ENCODE measurements at regions not wholly inside any gene's neighbourhood (a gene's known extent, or its start where the extent isn't known, plus 50 kb on each side); places are given as distances from the start of the nearest gene placed in this dataset.

DNA sequence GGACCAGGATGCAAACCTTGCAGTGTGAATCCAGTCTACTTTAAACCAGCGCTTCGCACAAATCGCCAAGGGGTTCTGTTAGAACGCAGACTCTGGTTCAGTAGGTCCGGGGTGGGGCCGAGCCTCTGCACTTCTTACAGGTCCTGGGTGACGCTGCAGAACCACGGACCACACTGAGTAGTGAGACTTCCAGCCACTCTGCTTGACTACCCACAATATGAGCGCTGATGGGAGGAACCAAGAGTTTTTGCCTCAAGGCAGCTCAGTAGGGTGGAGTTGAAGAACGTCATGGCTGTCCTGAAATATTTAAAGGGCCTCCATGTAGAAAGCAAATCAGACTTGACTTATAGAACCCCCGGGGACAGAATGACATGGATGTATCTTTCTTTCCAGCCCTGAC, 138.0 kb upstream of the CRY1 start:
- Mint-ChIP-seq H3K27me3 (ENCODE audit: low read depth) (peaks cover 18% of the 10 kb centered on the region), H3K4me3 (ENCODE audit: low read depth) (no peak overlapping the region), H3K27ac (no peak overlapping the region), H3K4me1 (ENCODE audit: low read depth) (no peaks in the 10 kb centered on the region), H3K9me3 (no peaks in the 10 kb centered on the region), H3K36me3 (ENCODE audit: low read depth) (no peaks in the 10 kb centered on the region)
- intact Hi-C loops (cut with micrococcal nuclease), result no loop called here
- DNase-seq (ENCODE audit: low spot score), result no peak

DNA sequence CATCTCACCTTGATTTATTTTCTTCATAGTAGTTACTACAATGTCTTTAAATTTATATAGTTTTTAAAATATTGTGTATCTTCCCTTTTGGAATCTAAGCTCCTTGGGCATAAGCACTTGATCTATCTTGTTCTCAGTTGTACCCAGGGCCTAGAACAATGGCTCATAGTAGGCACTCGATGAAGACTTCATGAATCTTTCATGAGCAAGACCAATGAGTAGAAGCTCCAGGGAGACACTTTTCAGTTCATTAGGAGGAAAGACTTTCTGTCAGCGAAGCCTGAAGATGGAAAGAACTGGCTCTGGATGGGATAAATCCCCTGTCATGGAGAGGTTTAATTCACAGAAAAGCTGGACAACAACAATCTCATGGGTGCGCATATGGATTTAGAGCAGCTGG, 140.2 kb upstream of the CRY1 start:
- H3K4me3 Mint-ChIP-seq (ENCODE audit: low read depth), result no peak overlapping the region
- no peaks in the 10 kb centered on the region for H3K36me3 Mint-ChIP-seq (ENCODE audit: low read depth)
- no peak for DNase-seq (ENCODE audit: low spot score)
- no peaks in the 10 kb centered on the region for H3K9me3 Mint-ChIP-seq
- peaks cover 7% of the 10 kb centered on the region for H3K4me1 Mint-ChIP-seq (ENCODE audit: low read depth)
- intact Hi-C loops (cut with micrococcal nuclease), result no loop called here
- H3K27ac Mint-ChIP-seq, result no peak overlapping the region
- peaks cover 12% of the 10 kb centered on the region for H3K27me3 Mint-ChIP-seq (ENCODE audit: low read depth)

DNA sequence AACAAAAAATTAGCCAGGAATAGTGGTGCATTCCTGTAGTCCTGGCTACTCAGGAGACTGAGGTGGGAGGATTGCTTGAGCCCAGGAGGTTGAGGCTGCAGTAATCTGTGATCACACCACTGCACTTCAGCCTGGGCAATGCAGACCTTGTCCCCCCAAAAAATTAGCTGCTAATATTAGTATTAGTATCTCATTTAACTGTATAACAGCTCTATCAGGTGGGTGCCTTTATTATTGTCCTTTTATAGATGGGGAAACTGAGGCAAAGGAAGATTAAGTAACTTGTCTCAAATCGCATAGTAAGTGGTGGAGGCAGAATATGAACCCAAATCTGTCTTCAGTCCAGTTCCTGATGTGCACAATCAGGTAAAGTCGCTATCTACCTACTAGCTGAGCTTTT, 142.3 kb upstream of the CRY1 start:
- Mint-ChIP-seq H3K27me3 (ENCODE audit: low read depth) (peaks cover 3% of the 10 kb centered on the region), H3K9me3 (no peaks in the 10 kb centered on the region), H3K4me1 (ENCODE audit: low read depth) (peaks cover 7% of the 10 kb centered on the region), H3K27ac (no peak overlapping the region), H3K36me3 (ENCODE audit: low read depth) (no peaks in the 10 kb centered on the region), H3K4me3 (ENCODE audit: low read depth) (no peak overlapping the region)
- intact Hi-C loops (cut with micrococcal nuclease), result no loop called here
- no peak for DNase-seq (ENCODE audit: low spot score)

DNA sequence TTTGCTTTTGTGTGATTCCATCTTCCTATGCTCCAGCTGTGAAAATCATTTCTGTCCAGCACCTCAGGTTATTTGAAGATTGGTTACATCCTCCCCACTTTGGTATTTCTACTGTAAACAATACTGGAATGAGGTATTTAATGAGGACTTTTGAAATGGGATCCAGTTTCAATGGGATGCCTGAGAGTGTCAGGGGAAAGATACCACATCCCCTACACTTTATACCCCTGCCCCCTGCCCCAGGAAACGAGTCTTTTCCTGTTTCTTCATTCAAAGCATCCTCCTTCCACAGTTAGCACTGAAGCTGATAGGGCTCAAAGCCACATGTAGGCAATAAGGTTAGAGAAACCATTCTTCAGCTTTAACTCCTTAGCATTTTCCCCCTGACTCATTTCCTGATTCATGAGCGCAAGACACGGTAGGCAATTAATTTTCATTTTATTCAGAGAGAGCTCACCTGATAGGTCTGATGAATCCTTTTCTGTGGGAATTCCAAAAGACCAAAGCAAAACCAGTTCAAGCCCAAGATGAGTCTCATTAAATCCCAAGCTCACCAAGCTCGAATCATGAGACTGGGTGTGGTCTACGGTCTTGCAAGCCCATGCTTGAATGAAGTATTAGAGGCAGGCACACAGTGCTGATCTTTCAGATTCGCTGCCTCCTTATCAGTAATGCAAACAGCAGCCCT, 143.6 kb upstream of the CRY1 start:
- Mint-ChIP-seq H3K4me3 (ENCODE audit: low read depth) (no peak overlapping the region), H3K4me1 (ENCODE audit: low read depth) (peaks cover 7% of the 10 kb centered on the region), H3K36me3 (ENCODE audit: low read depth) (no peaks in the 10 kb centered on the region), H3K27ac (no peak overlapping the region), H3K9me3 (no peaks in the 10 kb centered on the region), H3K27me3 (ENCODE audit: low read depth) (peaks cover 3% of the 10 kb centered on the region)
- intact Hi-C loops (cut with micrococcal nuclease), result no loop called here
- DNase-seq (ENCODE audit: low spot score), result no peak

DNA sequence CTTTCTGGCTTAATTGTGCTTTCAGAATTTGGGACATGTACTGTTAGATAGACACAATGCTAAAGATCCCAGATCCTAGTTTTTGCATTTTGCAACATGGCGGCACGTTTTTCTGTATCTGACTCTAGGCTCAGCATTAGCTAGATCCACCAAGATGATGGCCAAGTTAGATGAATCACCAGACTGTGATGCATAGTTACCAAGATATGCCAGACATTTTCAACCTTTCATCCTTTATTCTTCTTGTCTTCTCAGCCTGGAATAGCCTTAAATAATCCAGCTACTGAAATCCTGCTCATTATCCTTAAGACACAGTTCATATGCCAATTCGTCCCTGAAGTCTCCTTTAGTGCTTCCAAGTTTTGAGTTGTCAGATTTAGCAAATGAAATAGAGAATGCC, 144.9 kb upstream of the CRY1 start:
- peaks cover 7% of the 10 kb centered on the region for H3K4me1 Mint-ChIP-seq (ENCODE audit: low read depth)
- no peaks in the 10 kb centered on the region for H3K9me3 Mint-ChIP-seq
- peaks cover 13% of the 10 kb centered on the region for H3K27me3 Mint-ChIP-seq (ENCODE audit: low read depth)
- intact Hi-C loops (cut with micrococcal nuclease), result no loop called here
- no peak overlapping the region for H3K27ac Mint-ChIP-seq
- no peaks in the 10 kb centered on the region for H3K36me3 Mint-ChIP-seq (ENCODE audit: low read depth)
- H3K4me3 Mint-ChIP-seq (ENCODE audit: low read depth), result no peak overlapping the region
- DNase-seq (ENCODE audit: low spot score), result no peak

DNA sequence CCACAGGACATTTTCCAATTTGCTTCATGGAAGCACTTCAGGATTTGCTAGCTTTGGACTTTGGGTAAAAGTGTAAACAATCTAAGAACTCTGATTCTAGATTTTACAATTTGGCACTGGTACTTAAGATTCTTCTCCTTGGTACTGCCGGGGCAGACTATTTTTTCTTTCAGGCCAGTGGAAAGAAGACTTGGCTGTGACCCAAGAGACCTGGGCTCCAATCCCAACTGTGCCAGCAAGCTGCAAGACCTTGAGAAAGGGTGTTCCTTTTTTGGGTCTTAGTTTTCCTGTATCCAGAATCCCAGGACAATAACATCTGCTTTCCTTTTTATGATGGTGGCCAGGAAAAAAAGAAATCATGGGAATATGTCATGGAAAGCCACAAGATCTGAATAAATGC, 148.1 kb upstream of the CRY1 start:
- Mint-ChIP-seq H3K4me3 (ENCODE audit: low read depth) (no peak overlapping the region), H3K27me3 (ENCODE audit: low read depth) (peaks cover 27% of the 10 kb centered on the region), H3K27ac (no peak overlapping the region), H3K9me3 (no peaks in the 10 kb centered on the region), H3K4me1 (ENCODE audit: low read depth) (peaks cover 7% of the 10 kb centered on the region), H3K36me3 (ENCODE audit: low read depth) (no peaks in the 10 kb centered on the region)
- no peak for DNase-seq (ENCODE audit: low spot score)
- intact Hi-C loops (cut with micrococcal nuclease), result no loop called here

DNA sequence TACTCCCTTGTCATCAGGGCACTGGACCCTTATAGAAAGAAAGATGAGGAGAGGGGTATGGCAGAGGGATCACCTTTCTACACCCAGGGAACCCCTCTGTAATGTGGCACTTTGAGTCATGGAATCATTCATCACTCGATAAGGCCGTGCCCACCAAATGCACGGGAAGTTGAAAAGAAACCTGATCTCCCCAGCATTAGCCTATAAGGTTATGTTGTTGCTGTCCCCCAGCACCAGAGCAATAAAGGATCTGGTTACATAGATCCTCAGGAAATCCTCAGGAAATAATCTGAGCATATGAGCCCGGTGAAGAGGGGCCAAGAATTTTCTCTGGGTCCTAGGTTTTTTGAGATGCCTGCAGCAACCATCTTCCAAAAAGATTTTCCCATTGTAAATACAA, 148.8 kb upstream of the CRY1 start:
- DNase-seq (ENCODE audit: low spot score), result no peak
- Mint-ChIP-seq H3K4me3 (ENCODE audit: low read depth) (no peak overlapping the region), H3K27ac (no peak overlapping the region), H3K27me3 (ENCODE audit: low read depth) (peaks cover 27% of the 10 kb centered on the region), H3K36me3 (ENCODE audit: low read depth) (no peaks in the 10 kb centered on the region), H3K9me3 (no peaks in the 10 kb centered on the region), H3K4me1 (ENCODE audit: low read depth) (peaks cover 2% of the 10 kb centered on the region)
- intact Hi-C loops (cut with micrococcal nuclease), result no loop called here

DNA sequence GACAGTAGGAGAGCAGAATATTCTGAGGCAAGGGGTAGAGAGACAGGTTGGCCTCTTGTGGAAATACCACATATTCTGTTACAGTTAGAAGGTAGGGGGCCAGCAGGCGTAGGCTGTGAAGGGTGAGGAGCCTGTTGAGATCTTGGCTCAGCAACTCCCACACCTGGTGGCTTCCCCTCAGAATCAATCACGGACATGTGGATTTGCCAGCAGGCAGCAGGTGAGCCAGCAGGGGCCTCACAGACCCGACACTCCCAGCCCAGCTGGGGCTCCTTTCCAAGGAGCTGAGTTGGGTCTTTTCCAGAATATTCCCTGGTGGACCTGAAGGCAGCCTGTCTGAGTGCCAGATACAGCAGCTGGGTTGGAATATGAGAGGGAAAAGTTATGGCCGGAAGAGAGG, 150.0 kb upstream of the CRY1 start:
- intact Hi-C loops (cut with micrococcal nuclease), result no loop called here

DNA sequence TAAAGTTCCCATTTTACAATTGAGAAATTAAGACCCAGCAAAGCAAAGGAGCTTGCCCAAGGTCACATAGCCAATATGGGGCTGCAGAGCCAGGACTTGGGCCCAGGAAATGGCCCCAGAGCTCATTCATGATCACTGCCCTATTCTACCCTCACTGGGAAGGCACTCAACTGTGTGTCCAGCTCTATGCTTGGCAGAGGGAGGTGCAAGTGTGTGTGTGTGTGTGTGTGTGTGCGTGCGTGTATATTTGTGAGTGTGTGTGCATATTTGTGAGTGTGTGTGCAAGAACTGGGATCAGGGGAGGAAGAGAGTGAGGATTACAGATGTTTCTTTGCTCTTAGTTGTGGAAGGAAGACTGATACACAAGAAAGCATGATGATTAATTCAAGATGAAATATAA, 151.2 kb upstream of the CRY1 start:
- no peak for DNase-seq (ENCODE audit: low spot score)
- H3K27ac Mint-ChIP-seq, result no peak overlapping the region
- intact Hi-C loops (cut with micrococcal nuclease), result no loop called here
- no peak overlapping the region for H3K4me3 Mint-ChIP-seq (ENCODE audit: low read depth)
- peaks cover 27% of the 10 kb centered on the region for H3K27me3 Mint-ChIP-seq (ENCODE audit: low read depth)
- H3K9me3 Mint-ChIP-seq, result no peaks in the 10 kb centered on the region
- no peaks in the 10 kb centered on the region for H3K36me3 Mint-ChIP-seq (ENCODE audit: low read depth)
- no peaks in the 10 kb centered on the region for H3K4me1 Mint-ChIP-seq (ENCODE audit: low read depth)

More for the DNA sequence above, 150.0 kb upstream of the CRY1 start:
- H3K27ac Mint-ChIP-seq, result no peak overlapping the region
- H3K4me3 Mint-ChIP-seq (ENCODE audit: low read depth), result no peak overlapping the region
- H3K36me3 Mint-ChIP-seq (ENCODE audit: low read depth), result no peaks in the 10 kb centered on the region
- H3K9me3 Mint-ChIP-seq, result no peaks in the 10 kb centered on the region
- peaks cover 27% of the 10 kb centered on the region for H3K27me3 Mint-ChIP-seq (ENCODE audit: low read depth)
- no peaks in the 10 kb centered on the region for H3K4me1 Mint-ChIP-seq (ENCODE audit: low read depth)
- DNase-seq (ENCODE audit: low spot score), result no peak

DNA sequence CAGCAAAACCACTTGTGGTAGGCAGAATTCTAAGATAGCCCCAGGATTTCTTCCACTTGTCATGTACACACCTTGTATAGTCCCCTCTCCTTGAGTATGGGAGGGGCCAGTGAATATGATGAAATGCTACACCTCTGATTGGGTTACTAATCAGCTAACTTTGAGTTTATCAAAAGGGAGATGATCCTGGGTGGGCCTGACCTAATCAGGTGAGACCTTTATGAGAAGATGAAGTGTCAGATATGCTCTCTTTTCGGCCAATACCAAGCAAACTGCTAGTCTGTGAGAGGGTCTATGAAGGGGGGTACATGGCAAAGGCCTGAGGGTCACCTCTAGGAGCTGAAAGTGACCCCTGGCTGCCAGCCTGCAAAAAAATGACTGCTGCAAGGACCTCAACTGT, 154.3 kb upstream of the CRY1 start:
- no peak overlapping the region for H3K27ac Mint-ChIP-seq
- no peak overlapping the region for H3K4me3 Mint-ChIP-seq (ENCODE audit: low read depth)
- intact Hi-C loops (cut with micrococcal nuclease), result no loop called here
- peaks cover 27% of the 10 kb centered on the region for H3K27me3 Mint-ChIP-seq (ENCODE audit: low read depth)
- no peaks in the 10 kb centered on the region for H3K4me1 Mint-ChIP-seq (ENCODE audit: low read depth)
- no peak for DNase-seq (ENCODE audit: low spot score)
- no peaks in the 10 kb centered on the region for H3K36me3 Mint-ChIP-seq (ENCODE audit: low read depth)
- H3K9me3 Mint-ChIP-seq, result no peaks in the 10 kb centered on the region

DNA sequence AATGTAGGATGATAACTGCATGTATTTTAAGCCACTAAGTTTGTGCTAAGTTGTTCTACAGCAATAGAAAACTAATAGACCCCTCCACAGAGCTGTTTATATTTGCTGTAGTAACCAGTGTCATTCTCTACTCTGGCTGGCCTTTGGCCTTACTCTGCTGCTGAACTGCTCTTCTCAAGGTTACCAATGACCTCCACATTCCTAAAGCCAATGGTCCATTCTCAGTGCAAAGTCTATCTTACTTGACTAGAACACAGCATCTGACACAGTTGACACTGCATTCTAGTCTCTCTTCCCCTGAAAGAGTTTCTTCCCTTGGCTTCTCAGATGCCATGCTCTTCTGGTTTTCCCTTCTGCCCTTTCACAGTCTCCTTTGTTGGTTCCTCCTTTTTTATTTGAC, 154.8 kb upstream of the CRY1 start:
- Mint-ChIP-seq H3K36me3 (ENCODE audit: low read depth) (no peaks in the 10 kb centered on the region), H3K27me3 (ENCODE audit: low read depth) (peaks cover 22% of the 10 kb centered on the region), H3K9me3 (no peaks in the 10 kb centered on the region), H3K4me3 (ENCODE audit: low read depth) (no peak overlapping the region), H3K4me1 (ENCODE audit: low read depth) (no peaks in the 10 kb centered on the region), H3K27ac (no peak overlapping the region)
- intact Hi-C loops (cut with micrococcal nuclease), result no loop called here
- no peak for DNase-seq (ENCODE audit: low spot score)

DNA sequence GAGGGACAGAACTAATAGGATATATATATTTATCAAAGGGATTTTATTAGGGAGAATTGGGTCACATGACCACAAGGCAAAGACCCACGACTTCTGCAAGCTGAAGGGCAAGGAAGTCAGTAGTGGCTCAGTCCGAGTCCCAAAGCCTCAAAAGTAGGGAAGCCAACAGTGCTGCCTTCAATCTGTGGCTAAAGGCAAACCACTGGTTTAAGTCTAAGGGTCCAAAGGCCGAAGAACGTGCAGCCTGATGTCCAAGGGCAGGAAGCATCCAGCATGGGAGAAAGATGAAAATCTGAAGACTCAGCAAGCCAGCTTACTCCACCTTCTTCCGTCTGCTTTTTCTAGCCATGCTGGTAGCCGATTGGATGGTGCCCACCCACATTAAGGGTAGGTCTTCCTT, 157.9 kb upstream of the CRY1 start:
- Mint-ChIP-seq H3K27ac (no peak overlapping the region), H3K9me3 (no peaks in the 10 kb centered on the region), H3K36me3 (ENCODE audit: low read depth) (no peaks in the 10 kb centered on the region), H3K4me1 (ENCODE audit: low read depth) (no peaks in the 10 kb centered on the region), H3K4me3 (ENCODE audit: low read depth) (no peak overlapping the region), H3K27me3 (ENCODE audit: low read depth) (peaks cover 11% of the 10 kb centered on the region)
- intact Hi-C loops (cut with micrococcal nuclease), result no loop called here
- no peak for DNase-seq (ENCODE audit: low spot score)

DNA sequence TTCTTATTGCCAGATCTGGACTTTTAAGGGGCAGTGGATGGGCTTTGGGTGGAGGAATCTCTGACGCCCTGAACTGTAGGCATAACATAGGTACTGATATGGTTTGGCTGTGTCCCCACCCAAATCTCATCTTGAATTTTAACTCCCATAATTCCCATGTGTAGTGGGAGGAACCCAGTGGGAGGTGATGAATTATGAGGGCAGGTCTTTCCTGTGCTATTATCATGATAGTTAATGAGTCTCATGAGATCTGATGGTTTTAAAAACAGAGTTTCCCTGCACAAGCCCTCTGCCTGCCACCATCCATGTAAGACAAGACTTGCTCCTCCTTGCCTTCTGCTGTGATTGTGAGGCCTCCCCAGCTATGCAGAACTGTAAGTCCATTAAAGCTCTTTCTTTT, 160.0 kb upstream of the CRY1 start:
- H3K4me3 Mint-ChIP-seq (ENCODE audit: low read depth), result no peak overlapping the region
- H3K4me1 Mint-ChIP-seq (ENCODE audit: low read depth), result no peaks in the 10 kb centered on the region

DNA sequence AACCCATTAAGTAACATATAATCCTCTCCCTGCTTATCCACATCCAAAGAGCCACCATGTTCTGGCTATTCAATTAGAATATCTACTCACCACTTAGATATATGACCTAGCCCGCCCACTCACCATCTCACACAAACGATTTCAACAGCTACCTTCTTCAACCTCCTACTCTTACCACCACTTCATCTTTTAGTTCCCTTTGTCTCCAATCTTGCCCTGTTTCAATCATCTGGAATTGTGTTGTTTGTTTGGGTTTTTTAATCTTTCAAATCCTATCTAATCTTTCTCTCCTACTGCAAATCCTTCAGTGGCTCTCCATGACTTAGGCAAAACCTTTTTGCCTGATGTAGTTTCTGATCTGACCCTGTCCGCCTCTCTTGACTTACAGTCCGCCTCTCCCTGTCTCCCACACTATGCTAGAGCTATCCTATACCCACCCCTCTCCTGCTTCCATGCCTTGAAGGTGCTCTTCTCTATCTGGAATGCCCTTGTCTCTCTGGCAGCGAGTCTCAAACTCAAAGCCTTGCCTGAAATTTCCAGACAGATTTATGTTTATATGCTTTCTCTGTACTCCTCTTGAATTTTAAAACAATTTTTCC, 161.0 kb upstream of the CRY1 start:
- DNase-seq (ENCODE audit: low spot score), result no peak
- Mint-ChIP-seq H3K36me3 (ENCODE audit: low read depth) (no peaks in the 10 kb centered on the region), H3K4me1 (ENCODE audit: low read depth) (no peaks in the 10 kb centered on the region), H3K27ac (no peak overlapping the region), H3K27me3 (ENCODE audit: low read depth) (peaks cover 12% of the 10 kb centered on the region), H3K9me3 (no peaks in the 10 kb centered on the region), H3K4me3 (ENCODE audit: low read depth) (no peak overlapping the region)
- intact Hi-C loops (cut with micrococcal nuclease), result no loop called here

More for the DNA sequence above, 160.0 kb upstream of the CRY1 start:
- DNase-seq (ENCODE audit: low spot score), result no peak
- intact Hi-C loops (cut with micrococcal nuclease), result no loop called here
- H3K27ac Mint-ChIP-seq, result no peak overlapping the region
- H3K9me3 Mint-ChIP-seq, result no peaks in the 10 kb centered on the region
- H3K36me3 Mint-ChIP-seq (ENCODE audit: low read depth), result no peaks in the 10 kb centered on the region
- H3K27me3 Mint-ChIP-seq (ENCODE audit: low read depth), result peaks cover 11% of the 10 kb centered on the region

Data from activated T-helper 2 cell treated with anti-CD3 and anti-CD28 coated beads, Interferon-gamma antibody, Interleukin-2, Interleukin-4, amounts not matched to agents 10 μg/mL and 5 μg/mL and 100 μg/mL, durations not matched to agents 14 hours and 24 hours and 36 hours (primary cell).